Neural progenitor cell (in vitro differentiated cells): ENCODE measurements at regions not wholly inside any gene's neighbourhood (a gene's known extent, or its start where the extent isn't known, plus 50 kb on each side); places are given as distances from the start of the nearest gene placed in this dataset.

Experiments used
- DNase-seq: peaks from one replicate; pipeline ENCODE4 v3.0.0-alpha.2; 2016; ENCODE audit warnings: low spot score
- H2AFZ ChIP-seq: fragments of 200-600 bp; sonication (generic); replicated peaks from 2 replicates; pipeline ENCODE4 v1.6.1; 2016; ENCODE audit warnings: antibody characterized with exemption
- H3F3A ChIP-seq: fragments of 200-600 bp; sonication (generic); 2 replicates; pipeline ENCODE4 v1.6.1; 2016; ENCODE audit warnings: antibody characterized with exemption, low read depth
- H3K27ac ChIP-seq: fragments of 200-600 bp; sonication (generic); 2 replicates; pipeline ENCODE4 v1.5.1; 2016; ENCODE audit warnings: mild to moderate bottlenecking
- H3K27me3 ChIP-seq: fragments of 200-600 bp; sonication (generic); 2 replicates; pipeline ENCODE4 v1.6.1; 2016; ENCODE audit warnings: mild to moderate bottlenecking, moderate library complexity
- H3K36me3 ChIP-seq: fragments of 200-600 bp; sonication (generic); 2 replicates; pipeline ENCODE4 v1.5.1; 2016
- H3K4me1 ChIP-seq: fragments of 200-600 bp; sonication (generic); 2 replicates; pipeline ENCODE4 v1.6.1; 2016; ENCODE audit warnings: mixed run types
- H3K4me2 ChIP-seq: fragments of 200-600 bp; sonication (generic); 2 replicates; pipeline ENCODE4 v1.6.1; 2016
- H3K4me3 ChIP-seq: fragments of 200-600 bp; sonication (generic); 2 replicates; pipeline ENCODE4 v1.5.1; 2016
- H3K79me2 ChIP-seq: fragments of 200-600 bp; sonication (generic); 2 replicates; pipeline ENCODE4 v1.6.1; 2016; ENCODE audit warnings: low read depth
- H3K9ac ChIP-seq: fragments of 200-600 bp; sonication (generic); 2 replicates; pipeline ENCODE4 v1.6.1; 2016
- H3K9me3 ChIP-seq: fragments of 200-600 bp; sonication (generic); 2 replicates; pipeline ENCODE4 v1.5.1; 2016; ENCODE audit warnings: low read depth
- H4K20me1 ChIP-seq: fragments of 200-600 bp; sonication (generic); 2 replicates; pipeline ENCODE4 v1.6.1; 2016; ENCODE audit warnings: low read depth
- H3K27ac Mint-ChIP-seq: 3 replicates; pipeline ENCODE4 v1.8.0; 2021; ENCODE audit warnings: mixed read lengths
- H3K27me3 Mint-ChIP-seq: 2 replicates; pipeline ENCODE4 v1.8.0; 2022; ENCODE audit warnings: low read depth, mild to moderate bottlenecking, inconsistent platforms, moderate library complexity, mixed read lengths; ENCODE audit not compliant: insufficient read depth
- H3K36me3 Mint-ChIP-seq: 3 replicates; pipeline ENCODE4 v1.8.0; 2021; ENCODE audit warnings: mixed read lengths
- H3K4me1 Mint-ChIP-seq: 3 replicates; pipeline ENCODE4 v1.8.0; 2021; ENCODE audit warnings: mixed read lengths
- H3K4me3 Mint-ChIP-seq: 3 replicates; pipeline ENCODE4 v1.8.0; 2021; ENCODE audit warnings: mild to moderate bottlenecking, moderate library complexity, mixed read lengths
- H3K9me3 Mint-ChIP-seq: 3 replicates; pipeline ENCODE4 v1.8.0; 2020; ENCODE audit warnings: mixed read lengths
- EZH2 ChIP-seq: fragments of 200-600 bp; sonication (generic); IDR thresholded peaks from 2 replicates; pipeline ENCODE4 v1.6.1; 2017; ENCODE audit warnings: antibody characterized with exemption, mild to moderate bottlenecking, moderate library complexity
- EZH2phosphoT487 ChIP-seq: fragments of 200-600 bp; sonication (generic); IDR thresholded peaks from 2 replicates; pipeline ENCODE4 v1.6.1; 2017; ENCODE audit warnings: antibody characterized with exemption
- TF ChIP-seq, protein P1 (sequence below): fragments of 200-600 bp; sonication (generic); IDR thresholded peaks from 2 replicates; pipeline ENCODE4 v1.5.1; 2017; ENCODE audit warnings: antibody characterized with exemption, mild to moderate bottlenecking

DNA sequence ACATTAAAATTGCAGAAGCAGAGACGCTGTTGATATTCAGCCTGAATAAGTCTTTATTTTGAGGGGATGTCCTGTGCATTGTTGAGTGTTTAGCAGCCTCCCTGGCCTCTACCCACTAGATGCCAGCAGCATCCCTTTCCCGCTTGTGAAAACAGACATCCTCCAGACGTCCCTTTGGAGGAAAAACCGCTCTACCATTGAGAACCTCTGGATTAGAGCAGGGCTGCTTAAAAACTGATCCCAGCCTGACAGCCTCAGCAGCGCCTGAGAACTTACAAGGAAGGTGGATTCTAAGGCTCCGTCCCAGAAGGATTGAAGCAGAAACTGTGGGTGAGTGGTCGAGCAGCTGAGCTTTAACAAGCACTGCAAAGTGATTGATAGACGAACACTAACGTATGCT is 349.7 kb downstream of the CYRIA start:
- DNase-seq: no peak
- Mint-ChIP-seq H3K27ac (no peak overlapping the region), H3K4me1 (peaks cover 50% of the 10 kb centered on the region), H3K4me3 (no peak overlapping the region), H3K36me3 (no peaks in the 10 kb centered on the region), H3K9me3 (peaks cover 3% of the 10 kb centered on the region), H3K27me3 (no peaks in the 10 kb centered on the region)
- H3K27me3 ChIP-seq: no peaks in the 10 kb centered on the region
- H3K79me2 ChIP-seq: no peaks in the 10 kb centered on the region
- H3K9me3 ChIP-seq: no peaks in the 10 kb centered on the region
- no peaks in the 10 kb centered on the region for H4K20me1 ChIP-seq
- no peaks in the 10 kb centered on the region for H3K36me3 ChIP-seq
- no peak overlapping the region for H3K27ac ChIP-seq
- H3K4me2 ChIP-seq: no peak overlapping the region
- no peak overlapping the region for H3K4me3 ChIP-seq
- TF ChIP-seq EZH2phosphoT487: no peak
- TF ChIP-seq EZH2: no peak
- TF ChIP-seq, protein P1, sequence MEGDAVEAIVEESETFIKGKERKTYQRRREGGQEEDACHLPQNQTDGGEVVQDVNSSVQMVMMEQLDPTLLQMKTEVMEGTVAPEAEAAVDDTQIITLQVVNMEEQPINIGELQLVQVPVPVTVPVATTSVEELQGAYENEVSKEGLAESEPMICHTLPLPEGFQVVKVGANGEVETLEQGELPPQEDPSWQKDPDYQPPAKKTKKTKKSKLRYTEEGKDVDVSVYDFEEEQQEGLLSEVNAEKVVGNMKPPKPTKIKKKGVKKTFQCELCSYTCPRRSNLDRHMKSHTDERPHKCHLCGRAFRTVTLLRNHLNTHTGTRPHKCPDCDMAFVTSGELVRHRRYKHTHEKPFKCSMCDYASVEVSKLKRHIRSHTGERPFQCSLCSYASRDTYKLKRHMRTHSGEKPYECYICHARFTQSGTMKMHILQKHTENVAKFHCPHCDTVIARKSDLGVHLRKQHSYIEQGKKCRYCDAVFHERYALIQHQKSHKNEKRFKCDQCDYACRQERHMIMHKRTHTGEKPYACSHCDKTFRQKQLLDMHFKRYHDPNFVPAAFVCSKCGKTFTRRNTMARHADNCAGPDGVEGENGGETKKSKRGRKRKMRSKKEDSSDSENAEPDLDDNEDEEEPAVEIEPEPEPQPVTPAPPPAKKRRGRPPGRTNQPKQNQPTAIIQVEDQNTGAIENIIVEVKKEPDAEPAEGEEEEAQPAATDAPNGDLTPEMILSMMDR: no peak
- peaks cover 11% of the 10 kb centered on the region for H3F3A ChIP-seq
- H2AFZ ChIP-seq: peak overlapping the region; percentile 53
- H3K9ac ChIP-seq: no peak overlapping the region
- H3K4me1 ChIP-seq: peaks cover 44% of the 10 kb centered on the region

DNA sequence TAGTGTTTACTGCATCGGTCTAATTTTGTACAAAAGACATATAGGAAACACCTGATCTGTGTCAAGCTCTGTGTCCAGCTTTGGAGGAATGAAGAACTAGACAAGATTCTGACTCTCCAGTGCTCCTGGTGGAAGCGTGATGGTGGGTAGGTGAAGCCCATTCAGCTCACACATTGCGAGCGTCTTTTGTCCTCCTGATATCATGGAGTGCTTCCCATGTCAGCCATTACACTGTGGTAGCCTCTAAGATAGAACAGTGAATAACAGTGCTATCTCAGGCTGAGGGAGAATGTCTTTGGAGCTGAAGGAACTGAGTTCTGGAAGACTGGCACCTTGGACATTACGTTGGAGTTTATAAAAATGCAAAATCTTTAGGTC is 350.2 kb downstream of the CYRIA start:
- peaks cover 7% of the 10 kb centered on the region for H3F3A ChIP-seq
- no peak overlapping the region for H3K4me2 ChIP-seq
- no peak overlapping the region for H3K4me3 ChIP-seq
- Mint-ChIP-seq H3K36me3 (no peaks in the 10 kb centered on the region), H3K27ac (no peak overlapping the region), H3K4me3 (no peak overlapping the region), H3K4me1 (peaks cover 47% of the 10 kb centered on the region), H3K27me3 (no peaks in the 10 kb centered on the region), H3K9me3 (peaks cover 3% of the 10 kb centered on the region)
- H3K9me3 ChIP-seq: no peaks in the 10 kb centered on the region
- no peak overlapping the region for H2AFZ ChIP-seq
- TF ChIP-seq, protein P1: no peak
- TF ChIP-seq EZH2phosphoT487 (no peak), EZH2 (no peak)
- H4K20me1 ChIP-seq: no peaks in the 10 kb centered on the region
- no peak overlapping the region for H3K27ac ChIP-seq
- H3K4me1 ChIP-seq: peaks cover 44% of the 10 kb centered on the region
- no peak for DNase-seq
- no peak overlapping the region for H3K9ac ChIP-seq
- H3K27me3 ChIP-seq: no peaks in the 10 kb centered on the region
- no peaks in the 10 kb centered on the region for H3K36me3 ChIP-seq
- no peaks in the 10 kb centered on the region for H3K79me2 ChIP-seq

DNA sequence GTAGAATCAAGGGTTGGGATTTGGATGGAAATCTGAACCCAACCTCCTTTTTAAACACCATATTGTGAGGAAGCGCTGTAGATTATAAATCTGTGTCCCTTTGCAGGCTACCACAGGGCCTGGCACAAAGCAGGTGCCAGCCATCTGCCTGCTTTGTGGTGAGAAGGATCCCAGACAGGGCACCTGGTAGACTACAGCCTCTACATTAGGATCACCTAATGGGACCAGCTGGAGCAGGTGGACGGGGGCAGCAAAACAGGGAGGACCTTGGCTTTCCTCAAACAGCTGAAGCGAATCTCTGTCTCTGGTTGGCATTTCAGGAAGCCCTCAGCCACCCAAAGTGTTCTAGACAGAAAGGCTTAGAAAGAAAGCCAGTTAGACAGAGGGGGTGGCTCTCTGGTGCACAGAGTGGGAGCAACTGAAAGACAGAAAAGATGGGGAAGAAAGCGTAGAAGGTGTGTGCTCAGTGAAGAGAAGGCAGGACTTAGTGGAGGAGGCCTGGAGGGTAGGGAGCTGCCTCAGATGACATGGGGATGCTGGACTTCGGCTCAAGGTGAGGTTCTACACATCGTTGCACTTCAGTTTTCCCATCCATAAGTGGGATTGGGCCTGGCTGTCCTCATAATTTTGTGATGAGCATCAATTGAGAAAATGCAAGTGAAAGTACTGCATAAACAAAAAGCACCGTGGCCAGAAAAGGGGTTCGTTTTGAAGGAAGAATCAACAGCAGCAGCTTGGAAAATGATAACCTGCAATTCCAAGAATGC is 350.8 kb downstream of the CYRIA start:
- no peaks in the 10 kb centered on the region for H4K20me1 ChIP-seq
- no peaks in the 10 kb centered on the region for H3K79me2 ChIP-seq
- TF ChIP-seq EZH2phosphoT487 (no peak), EZH2 (no peak)
- TF ChIP-seq, protein P1: no peak
- H3K36me3 ChIP-seq: no peaks in the 10 kb centered on the region
- Mint-ChIP-seq H3K4me1 (peaks cover 43% of the 10 kb centered on the region), H3K27ac (no peak overlapping the region), H3K9me3 (peaks cover 3% of the 10 kb centered on the region), H3K27me3 (no peaks in the 10 kb centered on the region), H3K36me3 (no peaks in the 10 kb centered on the region), H3K4me3 (no peak overlapping the region)
- H3K27me3 ChIP-seq: no peaks in the 10 kb centered on the region
- peaks cover 7% of the 10 kb centered on the region for H3F3A ChIP-seq
- no peak overlapping the region for H3K4me2 ChIP-seq
- H3K4me3 ChIP-seq: no peak overlapping the region
- no peak overlapping the region for H3K27ac ChIP-seq
- no peak overlapping the region for H2AFZ ChIP-seq
- no peak overlapping the region for H3K9ac ChIP-seq
- H3K9me3 ChIP-seq: no peaks in the 10 kb centered on the region
- no peak for DNase-seq
- peaks cover 38% of the 10 kb centered on the region for H3K4me1 ChIP-seq
